Brain microvascular endothelial cell (primary cell): ENCODE measurements at regions not wholly inside any gene's neighbourhood (a gene's known extent, or its start where the extent isn't known, plus 50 kb on each side); places are given as distances from the start of the nearest gene placed in this dataset.
"Not testable (repeated sequence)": the region's sequence is repeated elsewhere in the genome, so short reads cannot be mapped to it uniquely, and the experiment has no call there.

ENCODE experiments used
- DNase-seq: peaks from one replicate; pipeline ENCODE4 v3.0.0-alpha.2; 2020
- H3K27ac ChIP-seq: fragments of 250-450 bp; sonication (Bioruptor Pico); 2 replicates; pipeline ENCODE4 v1.5.1; 2020; ENCODE audit warnings: mild to moderate bottlenecking, moderate library complexity
- H3K27me3 ChIP-seq: fragments of 250-450 bp; sonication (Bioruptor Pico); replicated peaks from 2 replicates; pipeline ENCODE4 v1.5.1; 2020; ENCODE audit warnings: mild to moderate bottlenecking
- H3K36me3 ChIP-seq: fragments of 250-450 bp; sonication (Bioruptor Pico); replicated peaks from 2 replicates; pipeline ENCODE4 v1.5.1; 2020; ENCODE audit warnings: mild to moderate bottlenecking
- H3K4me3 ChIP-seq: 2 replicates; pipeline ENCODE4 v1.5.1; 2011; ENCODE audit warnings: low read depth, mild to moderate bottlenecking, control low read depth, low read length, moderate library complexity
- in situ Hi-C: cut with HindIII; loops from 2 replicates; pipeline ENCODE4 v1.10.0; 2017; ENCODE audit warnings: low sequenced_read_pairs, low pct_ligation_motif_present
- TF ChIP-seq, protein P1 (sequence below): IDR thresholded peaks from 2 replicates; pipeline ENCODE4 v1.5.1; 2011; ENCODE audit warnings: low read depth, mild to moderate bottlenecking, moderate library complexity, low read length, control low read depth, inconsistent platforms; ENCODE audit errors: missing control alignments

GRCh38 chr2:59833941-59834340, 719.5 kb downstream of the BCL11A start:
- Histone ChIP-seq H3K36me3 (no peaks in the 10 kb centered on the region), H3K4me3 (no peak overlapping the region), H3K27me3 (no peaks in the 10 kb centered on the region), H3K27ac (no peak overlapping the region)
- no peak for DNase-seq
- in situ Hi-C loops, result no loop called here
- TF ChIP-seq, protein P1, sequence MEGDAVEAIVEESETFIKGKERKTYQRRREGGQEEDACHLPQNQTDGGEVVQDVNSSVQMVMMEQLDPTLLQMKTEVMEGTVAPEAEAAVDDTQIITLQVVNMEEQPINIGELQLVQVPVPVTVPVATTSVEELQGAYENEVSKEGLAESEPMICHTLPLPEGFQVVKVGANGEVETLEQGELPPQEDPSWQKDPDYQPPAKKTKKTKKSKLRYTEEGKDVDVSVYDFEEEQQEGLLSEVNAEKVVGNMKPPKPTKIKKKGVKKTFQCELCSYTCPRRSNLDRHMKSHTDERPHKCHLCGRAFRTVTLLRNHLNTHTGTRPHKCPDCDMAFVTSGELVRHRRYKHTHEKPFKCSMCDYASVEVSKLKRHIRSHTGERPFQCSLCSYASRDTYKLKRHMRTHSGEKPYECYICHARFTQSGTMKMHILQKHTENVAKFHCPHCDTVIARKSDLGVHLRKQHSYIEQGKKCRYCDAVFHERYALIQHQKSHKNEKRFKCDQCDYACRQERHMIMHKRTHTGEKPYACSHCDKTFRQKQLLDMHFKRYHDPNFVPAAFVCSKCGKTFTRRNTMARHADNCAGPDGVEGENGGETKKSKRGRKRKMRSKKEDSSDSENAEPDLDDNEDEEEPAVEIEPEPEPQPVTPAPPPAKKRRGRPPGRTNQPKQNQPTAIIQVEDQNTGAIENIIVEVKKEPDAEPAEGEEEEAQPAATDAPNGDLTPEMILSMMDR, result no peak

GRCh38 chr2:59830601-59831000, 722.9 kb downstream of the BCL11A start:
- no peaks in the 10 kb centered on the region for H3K27me3 ChIP-seq
- in situ Hi-C loops, result no loop called here
- TF ChIP-seq, protein P1, result no peak
- no peak for DNase-seq
- no peaks in the 10 kb centered on the region for H3K36me3 ChIP-seq
- no peak overlapping the region for H3K4me3 ChIP-seq
- no peak overlapping the region for H3K27ac ChIP-seq

GRCh38 chr2:59827677-59828076, 725.8 kb downstream of the BCL11A start:
- H3K27me3 ChIP-seq, result no peaks in the 10 kb centered on the region
- H3K36me3 ChIP-seq, result no peaks in the 10 kb centered on the region
- H3K27ac ChIP-seq, result no peak overlapping the region
- DNase-seq, result no peak
- TF ChIP-seq, protein P1, result no peak
- H3K4me3 ChIP-seq, result no peak overlapping the region
- in situ Hi-C loops, result no loop called here

- Histone ChIP-seq H3K4me3 (no peak overlapping the region), H3K27ac (no peak overlapping the region), H3K27me3 (no peaks in the 10 kb centered on the region), H3K36me3 (no peaks in the 10 kb centered on the region)
- TF ChIP-seq, protein P1, result no peak
- DNase-seq, result no peak
- in situ Hi-C loops, result no loop called here
Measured at GRCh38 chr2:59826177-59826576, 727.3 kb downstream of the BCL11A start.

- Histone ChIP-seq H3K36me3 (no peaks in the 10 kb centered on the region), H3K27ac (no peak overlapping the region), H3K4me3 (no peak overlapping the region), H3K27me3 (no peaks in the 10 kb centered on the region)
- in situ Hi-C loops, result no loop called here
- no peak for DNase-seq
- TF ChIP-seq, protein P1, result no peak
Measured at GRCh38 chr2:59824314-59824713, 729.1 kb downstream of the BCL11A start.

DNA sequence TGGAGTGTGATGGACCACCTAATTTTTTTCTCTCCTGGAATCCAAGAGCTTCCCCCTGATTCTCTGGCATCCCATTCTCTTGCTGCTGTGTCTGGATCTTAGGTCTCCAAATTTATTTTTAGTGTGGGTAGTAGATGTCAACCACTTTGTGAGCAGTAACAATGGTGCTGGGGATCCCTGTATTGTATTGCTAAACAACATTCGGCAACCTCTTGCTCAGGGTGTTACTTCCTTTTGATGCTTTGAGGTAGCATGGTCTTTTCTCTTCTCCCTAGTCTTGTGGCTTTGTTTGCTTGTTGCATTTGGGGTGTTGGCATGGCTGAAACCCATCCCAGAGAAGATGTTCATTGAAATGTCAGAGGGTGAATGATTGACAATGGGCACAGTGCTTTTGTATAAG, 737.4 kb downstream of the BCL11A start:
- H3K4me3 ChIP-seq, result no peak overlapping the region
- no peaks in the 10 kb centered on the region for H3K27me3 ChIP-seq
- TF ChIP-seq, protein P1, result no peak
- H3K27ac ChIP-seq, result no peak overlapping the region
- in situ Hi-C loops, result no loop called here
- H3K36me3 ChIP-seq, result no peaks in the 10 kb centered on the region
- DNase-seq, result no peak

DNA sequence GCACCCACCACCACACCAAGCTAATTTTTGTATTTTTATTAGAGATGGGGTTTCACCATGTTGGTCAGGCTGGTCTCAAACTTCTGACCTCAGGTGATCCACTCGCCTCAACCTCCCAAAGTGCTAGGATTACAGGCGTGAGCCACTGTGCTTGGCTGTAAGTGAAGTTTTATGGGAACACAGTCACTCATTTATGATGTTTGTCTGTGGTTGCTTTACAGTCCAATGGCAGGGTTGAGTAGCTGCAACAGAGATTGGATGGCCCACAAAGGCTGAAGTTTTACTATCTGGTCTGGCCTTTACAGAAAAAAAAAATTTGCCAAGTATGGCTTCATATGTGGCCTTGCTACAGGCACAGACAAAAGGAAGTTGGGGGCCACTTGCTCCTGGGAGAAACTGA, 743.2 kb downstream of the BCL11A start:
- H3K27ac ChIP-seq, H3K4me3 ChIP-seq, DNase-seq, in situ Hi-C loops, H3K36me3 ChIP-seq, H3K27me3 ChIP-seq: not testable (repeated sequence)
